ENCODE measurements at regions not wholly inside any gene's neighbourhood (a gene's known extent, or its start where the extent isn't known, plus 50 kb on each side); places are given as distances from the start of the nearest gene placed in this dataset.

- TF ChIP-seq, protein P1, sequence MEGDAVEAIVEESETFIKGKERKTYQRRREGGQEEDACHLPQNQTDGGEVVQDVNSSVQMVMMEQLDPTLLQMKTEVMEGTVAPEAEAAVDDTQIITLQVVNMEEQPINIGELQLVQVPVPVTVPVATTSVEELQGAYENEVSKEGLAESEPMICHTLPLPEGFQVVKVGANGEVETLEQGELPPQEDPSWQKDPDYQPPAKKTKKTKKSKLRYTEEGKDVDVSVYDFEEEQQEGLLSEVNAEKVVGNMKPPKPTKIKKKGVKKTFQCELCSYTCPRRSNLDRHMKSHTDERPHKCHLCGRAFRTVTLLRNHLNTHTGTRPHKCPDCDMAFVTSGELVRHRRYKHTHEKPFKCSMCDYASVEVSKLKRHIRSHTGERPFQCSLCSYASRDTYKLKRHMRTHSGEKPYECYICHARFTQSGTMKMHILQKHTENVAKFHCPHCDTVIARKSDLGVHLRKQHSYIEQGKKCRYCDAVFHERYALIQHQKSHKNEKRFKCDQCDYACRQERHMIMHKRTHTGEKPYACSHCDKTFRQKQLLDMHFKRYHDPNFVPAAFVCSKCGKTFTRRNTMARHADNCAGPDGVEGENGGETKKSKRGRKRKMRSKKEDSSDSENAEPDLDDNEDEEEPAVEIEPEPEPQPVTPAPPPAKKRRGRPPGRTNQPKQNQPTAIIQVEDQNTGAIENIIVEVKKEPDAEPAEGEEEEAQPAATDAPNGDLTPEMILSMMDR (IDR thresholded peaks at IDR 0.05; ENCODE audit: poor library complexity), result peak; percentile 16
- TF ChIP-seq EZH2 (IDR thresholded peaks at IDR 0.05; ENCODE audit: borderline replicate concordance), result no peak
Measured at GRCh38 chr10:63003816-63004453, 129.2 kb upstream of the NRBF2 start.

All from hepatocyte (in vitro differentiated cells).